ENCODE measurements at regions not wholly inside any gene's neighbourhood (a gene's known extent, or its start where the extent isn't known, plus 50 kb on each side); places are given as distances from the start of the nearest gene placed in this dataset.

GRCh38 chr6:22716721-22717120 is 147.4 kb downstream of the HDGFL1 start:
- Histone ChIP-seq H3K27me3 (ENCODE audit: low read depth) (no peaks in the 10 kb centered on the region), H3K9me3 (replicated peaks) (peaks cover under 1% of the 10 kb centered on the region), H3K4me3 (no peak overlapping the region), H3K36me3 (no peaks in the 10 kb centered on the region), H3K27ac (replicated peaks) (no peak overlapping the region), H3K4me1 (no peaks in the 10 kb centered on the region)
- TF ChIP-seq CTCF (IDR thresholded peaks at IDR 0.05; ENCODE audit: borderline replicate concordance) = no peak
- intact Hi-C loops (cut with micrococcal nuclease) = no loop called here
- DNase-seq = no peak

GRCh38 chr6:22717915-22718314 is 148.5 kb downstream of the HDGFL1 start:
- Histone ChIP-seq H3K4me1 (no peaks in the 10 kb centered on the region), H3K36me3 (no peaks in the 10 kb centered on the region), H3K9me3 (replicated peaks) (peaks cover 13% of the 10 kb centered on the region), H3K27me3 (ENCODE audit: low read depth) (no peaks in the 10 kb centered on the region), H3K4me3 (no peak overlapping the region), H3K27ac (replicated peaks) (no peak overlapping the region)
- TF ChIP-seq CTCF (IDR thresholded peaks at IDR 0.05; ENCODE audit: borderline replicate concordance) = no peak
- intact Hi-C loops (cut with micrococcal nuclease) = no loop called here
- DNase-seq = no peak

- intact Hi-C loops (cut with micrococcal nuclease) = no loop called here
- H3K27ac ChIP-seq (replicated peaks) = no peak overlapping the region
- H3K9me3 ChIP-seq (replicated peaks) = peaks cover 26% of the 10 kb centered on the region
- no peaks in the 10 kb centered on the region for H3K27me3 ChIP-seq (ENCODE audit: low read depth)
- H3K36me3 ChIP-seq = no peaks in the 10 kb centered on the region
- DNase-seq = no peak
- no peak overlapping the region for H3K4me3 ChIP-seq
- no peak for TF ChIP-seq CTCF (IDR thresholded peaks at IDR 0.05; ENCODE audit: borderline replicate concordance)
- peaks cover 4% of the 10 kb centered on the region for H3K4me1 ChIP-seq
These were observed 153.5 kb downstream of the HDGFL1 start for GRCh38 chr6:22722913-22723312.

- Histone ChIP-seq H3K27ac (replicated peaks) (no peak overlapping the region), H3K9me3 (replicated peaks) (peaks cover 23% of the 10 kb centered on the region), H3K4me1 (peaks cover 4% of the 10 kb centered on the region), H3K27me3 (ENCODE audit: low read depth) (no peaks in the 10 kb centered on the region), H3K36me3 (no peaks in the 10 kb centered on the region), H3K4me3 (no peak overlapping the region)
- no peak for TF ChIP-seq CTCF (IDR thresholded peaks at IDR 0.05; ENCODE audit: borderline replicate concordance)
- no peak for DNase-seq
- intact Hi-C loops (cut with micrococcal nuclease) = no loop called here
These were observed 157.6 kb downstream of the HDGFL1 start for GRCh38 chr6:22726966-22727365.

- H3K9me3 ChIP-seq (replicated peaks) = peaks cover 16% of the 10 kb centered on the region
- no peak for TF ChIP-seq CTCF (IDR thresholded peaks at IDR 0.05; ENCODE audit: borderline replicate concordance)
- H3K27ac ChIP-seq (replicated peaks) = no peak overlapping the region
- no peak overlapping the region for H3K4me3 ChIP-seq
- intact Hi-C loops (cut with micrococcal nuclease) = no loop called here
- DNase-seq = no peak
- no peaks in the 10 kb centered on the region for H3K27me3 ChIP-seq (ENCODE audit: low read depth)
- H3K36me3 ChIP-seq = no peaks in the 10 kb centered on the region
- peaks cover 11% of the 10 kb centered on the region for H3K4me1 ChIP-seq
These were observed 158.3 kb downstream of the HDGFL1 start for GRCh38 chr6:22727710-22728109.

Measured in left ventricle myocardium inferior (tissue), 1 donor.